Skeletal muscle tissue (tissue), 3 donors: ENCODE measurements at regions not wholly inside any gene's neighbourhood (a gene's known extent, or its start where the extent isn't known, plus 50 kb on each side); places are given as distances from the start of the nearest gene placed in this dataset.

Experiments used
- H3K27ac ChIP-seq: one replicate; pipeline ENCODE4 v1.7.0; 2013; ENCODE audit warnings: mild to moderate bottlenecking, low read depth, low read length, inconsistent platforms
- H3K27me3 ChIP-seq, 3 donors: one replicate each; pipeline ENCODE4 v1.7.0; 2013; ENCODE audit warnings: low read length in 3 of 3; ENCODE audit not compliant: control insufficient read depth in 3 of 3, insufficient read depth in 3 of 3
- H3K36me3 ChIP-seq, 3 donors: one replicate each; pipeline ENCODE4 v1.7.0; 2013; ENCODE audit warnings: low read length in 3 of 3; ENCODE audit not compliant: control insufficient read depth in 3 of 3, insufficient read depth in 3 of 3
- H3K4me1 ChIP-seq, 3 donors: one replicate each; pipeline ENCODE4 v1.7.0; 2013; ENCODE audit warnings: low read length in 3 of 3, mild to moderate bottlenecking in 3 of 3; ENCODE audit not compliant: control insufficient read depth in 3 of 3, insufficient read depth in 3 of 3
- H3K4me3 ChIP-seq, 3 donors: one replicate each; pipeline ENCODE4 v1.7.0; 2013; ENCODE audit warnings: low read length in 3 of 3
- H3K9ac ChIP-seq, 3 donors: one replicate each; pipeline ENCODE4 v1.7.0; 2013; ENCODE audit warnings: low read length in 3 of 3, mild to moderate bottlenecking in 3 of 3, moderate library complexity in 2 of 3, low read depth in 1 of 3
- H3K9me3 ChIP-seq, 3 donors: one replicate each; pipeline ENCODE4 v1.7.0; 2013; ENCODE audit warnings: low read length in 3 of 3; ENCODE audit not compliant: control insufficient read depth in 3 of 3
- donor health status: Osteomylitis.

- no peaks in the 10 kb centered on the region for H3K4me1 ChIP-seq
Measured at GRCh38 chr18:38313831-38314230, 748.2 kb upstream of the CELF4 start.

GRCh38 chr18:38312532-38312931 lies 746.9 kb upstream of the CELF4 start:
- Histone ChIP-seq H3K27ac (no peak overlapping the region), H3K36me3 (no peaks in the 10 kb centered on the region), H3K9ac (no peak overlapping the region), H3K9me3 (no peaks in the 10 kb centered on the region), H3K4me3 (no peak overlapping the region), H3K27me3 (no peaks in the 10 kb centered on the region), H3K4me1 (no peaks in the 10 kb centered on the region)

More at GRCh38 chr18:38313831-38314230, 748.2 kb upstream of the CELF4 start:
- Histone ChIP-seq H3K9me3 (no peaks in the 10 kb centered on the region), H3K27ac (no peak overlapping the region), H3K4me3 (no peak overlapping the region), H3K9ac (no peak overlapping the region), H3K27me3 (no peaks in the 10 kb centered on the region), H3K36me3 (no peaks in the 10 kb centered on the region)

- H3K9ac ChIP-seq, result no peak overlapping the region
- no peaks in the 10 kb centered on the region for H3K9me3 ChIP-seq
- no peaks in the 10 kb centered on the region for H3K27me3 ChIP-seq
- H3K4me1 ChIP-seq, result no peaks in the 10 kb centered on the region
- no peak overlapping the region for H3K4me3 ChIP-seq
- H3K36me3 ChIP-seq, result no peaks in the 10 kb centered on the region
- no peak overlapping the region for H3K27ac ChIP-seq
Measured at GRCh38 chr18:38310936-38311335, 745.3 kb upstream of the CELF4 start.

GRCh38 chr18:38307914-38308313 lies 742.3 kb upstream of the CELF4 start:
- H3K4me1 ChIP-seq, result no peaks in the 10 kb centered on the region

GRCh38 chr18:38305961-38306360 lies 740.4 kb upstream of the CELF4 start:
- Histone ChIP-seq H3K27ac (no peak overlapping the region), H3K4me3 (no peak overlapping the region), H3K36me3 (no peaks in the 10 kb centered on the region)

More at GRCh38 chr18:38307914-38308313, 742.3 kb upstream of the CELF4 start:
- Histone ChIP-seq H3K27ac (no peak overlapping the region), H3K4me3 (no peak overlapping the region), H3K9me3 (no peaks in the 10 kb centered on the region), H3K36me3 (no peaks in the 10 kb centered on the region), H3K9ac (no peak overlapping the region), H3K27me3 (no peaks in the 10 kb centered on the region)

GRCh38 chr18:38301621-38302020 lies 736.0 kb upstream of the CELF4 start:
- H3K27me3 ChIP-seq, result no peaks in the 10 kb centered on the region
- no peak overlapping the region for H3K4me3 ChIP-seq
- H3K4me1 ChIP-seq, result no peaks in the 10 kb centered on the region
- H3K9me3 ChIP-seq, result no peaks in the 10 kb centered on the region
- H3K27ac ChIP-seq, result no peak overlapping the region
- no peak overlapping the region for H3K9ac ChIP-seq
- H3K36me3 ChIP-seq, result no peaks in the 10 kb centered on the region

More at GRCh38 chr18:38305961-38306360, 740.4 kb upstream of the CELF4 start:
- Histone ChIP-seq H3K27me3 (no peaks in the 10 kb centered on the region), H3K9me3 (no peaks in the 10 kb centered on the region), H3K4me1 (no peaks in the 10 kb centered on the region), H3K9ac (no peak overlapping the region)

- H3K9ac ChIP-seq, result no peak overlapping the region
- no peaks in the 10 kb centered on the region for H3K4me1 ChIP-seq
- H3K4me3 ChIP-seq, result no peak overlapping the region
- no peaks in the 10 kb centered on the region for H3K36me3 ChIP-seq
- no peaks in the 10 kb centered on the region for H3K27me3 ChIP-seq
- no peak overlapping the region for H3K27ac ChIP-seq
- H3K9me3 ChIP-seq, result no peaks in the 10 kb centered on the region
Measured at GRCh38 chr18:38297910-38298309, 732.3 kb upstream of the CELF4 start.

GRCh38 chr18:38290229-38290628 lies 724.6 kb upstream of the CELF4 start:
- Histone ChIP-seq H3K27ac (no peak overlapping the region), H3K27me3 (no peaks in the 10 kb centered on the region), H3K9ac (no peak overlapping the region), H3K9me3 (no peaks in the 10 kb centered on the region), H3K4me1 (no peaks in the 10 kb centered on the region), H3K4me3 (no peak overlapping the region), H3K36me3 (no peaks in the 10 kb centered on the region)

- Histone ChIP-seq H3K9ac (no peak overlapping the region), H3K4me1 (no peaks in the 10 kb centered on the region), H3K36me3 (no peaks in the 10 kb centered on the region), H3K4me3 (no peak overlapping the region), H3K27me3 (no peaks in the 10 kb centered on the region), H3K27ac (no peak overlapping the region), H3K9me3 (no peaks in the 10 kb centered on the region)
Measured at GRCh38 chr18:38284972-38285371, 719.4 kb upstream of the CELF4 start.

GRCh38 chr18:38263066-38263465 lies 697.5 kb upstream of the CELF4 start:
- Histone ChIP-seq H3K36me3 (no peaks in the 10 kb centered on the region), H3K9ac (no peak overlapping the region), H3K4me1 (no peaks in the 10 kb centered on the region), H3K27me3 (no peaks in the 10 kb centered on the region), H3K9me3 (no peaks in the 10 kb centered on the region), H3K4me3 (no peak overlapping the region), H3K27ac (no peak overlapping the region)

- Histone ChIP-seq H3K9me3 (no peaks in the 10 kb centered on the region), H3K4me1 (no peaks in the 10 kb centered on the region), H3K4me3 (no peak overlapping the region), H3K27me3 (no peaks in the 10 kb centered on the region), H3K36me3 (no peaks in the 10 kb centered on the region), H3K9ac (no peak overlapping the region), H3K27ac (no peak overlapping the region)
Measured at GRCh38 chr18:38262661-38263060, 697.1 kb upstream of the CELF4 start.
